ENCODE measurements at regions not wholly inside any gene's neighbourhood (a gene's known extent, or its start where the extent isn't known, plus 50 kb on each side); places are given as distances from the start of the nearest gene placed in this dataset.

- Histone ChIP-seq H3K27me3 (ENCODE audit: insufficient read depth, low read length) (no peaks in the 10 kb centered on the region), H3K4me3 (ENCODE audit: low read length) (no peak overlapping the region), H3K9me3 (ENCODE audit: insufficient read depth, low read depth, low read length) (no peaks in the 10 kb centered on the region), H3K36me3 (ENCODE audit: insufficient read depth, low read depth, low read length) (no peaks in the 10 kb centered on the region), H3K27ac (ENCODE audit: low read length) (no peak overlapping the region), H3K4me1 (ENCODE audit: insufficient read depth, low read length) (no peaks in the 10 kb centered on the region), H3K9ac (ENCODE audit: low read depth, low read length) (no peak overlapping the region)
These were observed 214.2 kb upstream of the ACVR2A start for GRCh38 chr2:147630585-147630984.

- H3K9me3 ChIP-seq (ENCODE audit: insufficient read depth, low read depth, low read length) = no peaks in the 10 kb centered on the region
- no peak overlapping the region for H3K9ac ChIP-seq (ENCODE audit: low read depth, low read length)
These were observed 215.8 kb upstream of the ACVR2A start for GRCh38 chr2:147628971-147629421.

GRCh38 chr2:147623328-147623727 is 221.5 kb upstream of the ACVR2A start:
- peaks cover 4% of the 10 kb centered on the region; the same call in 1 of the 2 replicates for H3K4me1 ChIP-seq (ENCODE audit: insufficient read depth, low read length)
- H3K27me3 ChIP-seq (ENCODE audit: insufficient read depth, low read length) = no peaks in the 10 kb centered on the region
- H3K9ac ChIP-seq (ENCODE audit: low read depth, low read length) = no peak overlapping the region
- no peaks in the 10 kb centered on the region for H3K9me3 ChIP-seq (ENCODE audit: insufficient read depth, low read depth, low read length)
- H3K27ac ChIP-seq (ENCODE audit: low read length) = no peak overlapping the region
- H3K4me3 ChIP-seq (ENCODE audit: low read length) = no peak overlapping the region
- no peaks in the 10 kb centered on the region for H3K36me3 ChIP-seq (ENCODE audit: insufficient read depth, low read depth, low read length)

More at GRCh38 chr2:147628971-147629421, 215.8 kb upstream of the ACVR2A start:
- Histone ChIP-seq H3K27ac (ENCODE audit: low read length) (no peak overlapping the region), H3K36me3 (ENCODE audit: insufficient read depth, low read depth, low read length) (no peaks in the 10 kb centered on the region), H3K4me3 (ENCODE audit: low read length) (no peak overlapping the region), H3K4me1 (ENCODE audit: insufficient read depth, low read length) (no peaks in the 10 kb centered on the region), H3K27me3 (ENCODE audit: insufficient read depth, low read length) (no peaks in the 10 kb centered on the region)

- no peaks in the 10 kb centered on the region for H3K36me3 ChIP-seq (ENCODE audit: insufficient read depth, low read depth, low read length)
- H3K27me3 ChIP-seq (ENCODE audit: insufficient read depth, low read length) = no peaks in the 10 kb centered on the region
- H3K27ac ChIP-seq (ENCODE audit: low read length) = no peak overlapping the region
- H3K9me3 ChIP-seq (ENCODE audit: insufficient read depth, low read depth, low read length) = no peaks in the 10 kb centered on the region
- no peak overlapping the region for H3K4me3 ChIP-seq (ENCODE audit: low read length)
- H3K4me1 ChIP-seq (ENCODE audit: insufficient read depth, low read length) = peaks cover 10% of the 10 kb centered on the region; the same call in 1 of the 2 replicates
- H3K9ac ChIP-seq (ENCODE audit: low read depth, low read length) = no peak overlapping the region
These were observed 223.1 kb upstream of the ACVR2A start for GRCh38 chr2:147621656-147622197.

GRCh38 chr2:147619808-147620207 is 225.0 kb upstream of the ACVR2A start:
- peaks cover 10% of the 10 kb centered on the region; the same call in 1 of the 2 replicates for H3K4me1 ChIP-seq (ENCODE audit: insufficient read depth, low read length)
- H3K4me3 ChIP-seq (ENCODE audit: low read length) = no peak overlapping the region
- H3K27ac ChIP-seq (ENCODE audit: low read length) = no peak overlapping the region
- H3K27me3 ChIP-seq (ENCODE audit: insufficient read depth, low read length) = no peaks in the 10 kb centered on the region
- no peak overlapping the region for H3K9ac ChIP-seq (ENCODE audit: low read depth, low read length)
- no peaks in the 10 kb centered on the region for H3K9me3 ChIP-seq (ENCODE audit: insufficient read depth, low read depth, low read length)
- H3K36me3 ChIP-seq (ENCODE audit: insufficient read depth, low read depth, low read length) = no peaks in the 10 kb centered on the region

GRCh38 chr2:147615726-147616125 is 229.1 kb upstream of the ACVR2A start:
- no peaks in the 10 kb centered on the region for H3K9me3 ChIP-seq (ENCODE audit: insufficient read depth, low read depth, low read length)
- H3K27ac ChIP-seq (ENCODE audit: low read length) = no peak overlapping the region
- H3K36me3 ChIP-seq (ENCODE audit: insufficient read depth, low read depth, low read length) = no peaks in the 10 kb centered on the region
- no peak overlapping the region for H3K9ac ChIP-seq (ENCODE audit: low read depth, low read length)
- no peaks in the 10 kb centered on the region for H3K27me3 ChIP-seq (ENCODE audit: insufficient read depth, low read length)
- no peak overlapping the region for H3K4me3 ChIP-seq (ENCODE audit: low read length)
- H3K4me1 ChIP-seq (ENCODE audit: insufficient read depth, low read length) = peaks cover 10% of the 10 kb centered on the region; the same call in 1 of the 2 replicates

GRCh38 chr2:147614979-147615470 is 229.8 kb upstream of the ACVR2A start:
- peaks cover 10% of the 10 kb centered on the region; the same call in 1 of the 2 replicates for H3K4me1 ChIP-seq (ENCODE audit: insufficient read depth, low read length)
- no peak overlapping the region for H3K27ac ChIP-seq (ENCODE audit: low read length)
- H3K27me3 ChIP-seq (ENCODE audit: insufficient read depth, low read length) = no peaks in the 10 kb centered on the region
- no peaks in the 10 kb centered on the region for H3K9me3 ChIP-seq (ENCODE audit: insufficient read depth, low read depth, low read length)
- no peak overlapping the region for H3K9ac ChIP-seq (ENCODE audit: low read depth, low read length)
- no peaks in the 10 kb centered on the region for H3K36me3 ChIP-seq (ENCODE audit: insufficient read depth, low read depth, low read length)
- H3K4me3 ChIP-seq (ENCODE audit: low read length) = no peak overlapping the region

GRCh38 chr2:147614471-147614870 is 230.4 kb upstream of the ACVR2A start:
- Histone ChIP-seq H3K27me3 (ENCODE audit: insufficient read depth, low read length) (no peaks in the 10 kb centered on the region), H3K9me3 (ENCODE audit: insufficient read depth, low read depth, low read length) (no peaks in the 10 kb centered on the region), H3K9ac (ENCODE audit: low read depth, low read length) (no peak overlapping the region), H3K4me3 (ENCODE audit: low read length) (no peak overlapping the region), H3K4me1 (ENCODE audit: insufficient read depth, low read length) (peaks cover 10% of the 10 kb centered on the region; the same call in 1 of the 2 replicates), H3K36me3 (ENCODE audit: insufficient read depth, low read depth, low read length) (no peaks in the 10 kb centered on the region), H3K27ac (ENCODE audit: low read length) (no peak overlapping the region)

- no peak overlapping the region for H3K27ac ChIP-seq (ENCODE audit: low read length)
- no peaks in the 10 kb centered on the region for H3K36me3 ChIP-seq (ENCODE audit: insufficient read depth, low read depth, low read length)
- no peaks in the 10 kb centered on the region for H3K4me1 ChIP-seq (ENCODE audit: insufficient read depth, low read length)
- H3K9ac ChIP-seq (ENCODE audit: low read depth, low read length) = no peak overlapping the region
- H3K4me3 ChIP-seq (ENCODE audit: low read length) = no peak overlapping the region
- H3K27me3 ChIP-seq (ENCODE audit: insufficient read depth, low read length) = no peaks in the 10 kb centered on the region
- H3K9me3 ChIP-seq (ENCODE audit: insufficient read depth, low read depth, low read length) = no peaks in the 10 kb centered on the region
These were observed 234.3 kb upstream of the ACVR2A start for GRCh38 chr2:147610496-147611040.

- H3K36me3 ChIP-seq (ENCODE audit: insufficient read depth, low read depth, low read length) = no peaks in the 10 kb centered on the region
- H3K4me3 ChIP-seq (ENCODE audit: low read length) = no peak overlapping the region
- H3K9ac ChIP-seq (ENCODE audit: low read depth, low read length) = no peak overlapping the region
- no peaks in the 10 kb centered on the region for H3K9me3 ChIP-seq (ENCODE audit: insufficient read depth, low read depth, low read length)
- H3K27ac ChIP-seq (ENCODE audit: low read length) = no peak overlapping the region
- no peaks in the 10 kb centered on the region for H3K4me1 ChIP-seq (ENCODE audit: insufficient read depth, low read length)
- no peaks in the 10 kb centered on the region for H3K27me3 ChIP-seq (ENCODE audit: insufficient read depth, low read length)
These were observed 235.5 kb upstream of the ACVR2A start for GRCh38 chr2:147609301-147609700.

GRCh38 chr2:147607379-147607778 is 237.4 kb upstream of the ACVR2A start:
- Histone ChIP-seq H3K36me3 (ENCODE audit: insufficient read depth, low read depth, low read length) (no peaks in the 10 kb centered on the region), H3K4me1 (ENCODE audit: insufficient read depth, low read length) (peaks cover 9% of the 10 kb centered on the region)

GRCh38 chr2:147603876-147604275 is 241.0 kb upstream of the ACVR2A start:
- Histone ChIP-seq H3K9me3 (ENCODE audit: insufficient read depth, low read depth, low read length) (no peaks in the 10 kb centered on the region), H3K4me1 (ENCODE audit: insufficient read depth, low read length) (peaks cover 9% of the 10 kb centered on the region), H3K4me3 (ENCODE audit: low read length) (no peak overlapping the region), H3K27me3 (ENCODE audit: insufficient read depth, low read length) (no peaks in the 10 kb centered on the region), H3K36me3 (ENCODE audit: insufficient read depth, low read depth, low read length) (no peaks in the 10 kb centered on the region), H3K27ac (ENCODE audit: low read length) (no peak overlapping the region), H3K9ac (ENCODE audit: low read depth, low read length) (no peak overlapping the region)

More at GRCh38 chr2:147607379-147607778, 237.4 kb upstream of the ACVR2A start:
- H3K27ac ChIP-seq (ENCODE audit: low read length) = no peak overlapping the region
- no peak overlapping the region for H3K9ac ChIP-seq (ENCODE audit: low read depth, low read length)
- no peaks in the 10 kb centered on the region for H3K27me3 ChIP-seq (ENCODE audit: insufficient read depth, low read length)
- H3K4me3 ChIP-seq (ENCODE audit: low read length) = no peak overlapping the region
- H3K9me3 ChIP-seq (ENCODE audit: insufficient read depth, low read depth, low read length) = no peaks in the 10 kb centered on the region
